ENCODE measurements at regions not wholly inside any gene's neighbourhood (a gene's known extent, or its start where the extent isn't known, plus 50 kb on each side); places are given as distances from the start of the nearest gene placed in this dataset.

- DNase-seq (no peak), ATAC-seq (no peak)
- Histone ChIP-seq H3K4me3 (no peak overlapping the region), H3K27ac (no peak overlapping the region), H3K36me3 (ENCODE audit: insufficient read depth in 1 of 2, low read depth in 1 of 2) (no peaks in the 10 kb centered on the region), H3K27me3 (ENCODE audit: insufficient read depth in 3 of 3, low read length in 2 of 3) (no peaks in the 10 kb centered on the region), H3K9me3 (no peaks in the 10 kb centered on the region), H3K4me1 (no peaks in the 10 kb centered on the region)
- intact Hi-C loops (cut with DNase I): no loop called here
- no peak for TF ChIP-seq CTCF (IDR thresholded peaks at IDR 0.05)
These were observed 1196.7 kb downstream of the EFNA5 start for GRCh38 chr5:106474066-106474465.

- WGBS, 3 donors: 86 to 87% (median 86%) methylated on average over 4 of the region's 4 CpGs
- intact Hi-C loops (cut with DNase I): no loop called here
These were observed 1211.2 kb downstream of the EFNA5 start for GRCh38 chr5:106459541-106459940.

GRCh38 chr5:106454651-106455415 is 1215.9 kb downstream of the EFNA5 start:
- Histone ChIP-seq H3K4me1 (no peaks in the 10 kb centered on the region), H3K36me3 (ENCODE audit: insufficient read depth in 1 of 2, low read depth in 1 of 2) (no peaks in the 10 kb centered on the region), H3K27ac (no peak overlapping the region), H3K9me3 (no peaks in the 10 kb centered on the region), H3K4me3 (no peak overlapping the region), H3K27me3 (ENCODE audit: insufficient read depth in 3 of 3, low read length in 2 of 3) (no peaks in the 10 kb centered on the region)
- WGBS, 3 donors: 24 to 35% (median 30%) methylated on average over 3 of the region's 3 CpGs
- ATAC-seq: no peak
- no peak for DNase-seq
- intact Hi-C loops (cut with DNase I): no loop called here
- peak; percentile 21 for TF ChIP-seq CTCF (IDR thresholded peaks at IDR 0.05)

More at GRCh38 chr5:106459541-106459940, 1211.2 kb downstream of the EFNA5 start:
- no peak for DNase-seq
- no peaks in the 10 kb centered on the region for H3K4me1 ChIP-seq
- no peak for ATAC-seq
- no peaks in the 10 kb centered on the region for H3K36me3 ChIP-seq (ENCODE audit: insufficient read depth in 1 of 2, low read depth in 1 of 2)
- H3K27ac ChIP-seq: no peak overlapping the region
- no peaks in the 10 kb centered on the region for H3K27me3 ChIP-seq (ENCODE audit: insufficient read depth in 3 of 3, low read length in 2 of 3)
- H3K9me3 ChIP-seq: no peaks in the 10 kb centered on the region
- H3K4me3 ChIP-seq: no peak overlapping the region
- no peak for TF ChIP-seq CTCF (IDR thresholded peaks at IDR 0.05)

- TF ChIP-seq CTCF (IDR thresholded peaks at IDR 0.05): no peak
- Histone ChIP-seq H3K4me1 (no peaks in the 10 kb centered on the region), H3K27ac (no peak overlapping the region), H3K27me3 (ENCODE audit: insufficient read depth in 3 of 3, low read length in 2 of 3) (no peaks in the 10 kb centered on the region), H3K9me3 (no peaks in the 10 kb centered on the region), H3K4me3 (no peak overlapping the region), H3K36me3 (ENCODE audit: insufficient read depth in 1 of 2, low read depth in 1 of 2) (no peaks in the 10 kb centered on the region)
- ATAC-seq (no peak), DNase-seq (no peak)
- 86 to 90% (median 89%) methylated on average over 1 of the region's 1 CpG for WGBS, 3 donors
- intact Hi-C loops (cut with DNase I): no loop called here
These were observed 1216.7 kb downstream of the EFNA5 start for GRCh38 chr5:106454050-106454449.

- DNase-seq (no peak), ATAC-seq (no peak)
- no peaks in the 10 kb centered on the region for H3K4me1 ChIP-seq
- H3K9me3 ChIP-seq: no peaks in the 10 kb centered on the region
- 72 to 78% (median 76%) methylated on average over 5 of the region's 5 CpGs for WGBS, 3 donors
- no peak overlapping the region for H3K27ac ChIP-seq
- intact Hi-C loops (cut with DNase I): no loop called here
- H3K36me3 ChIP-seq (ENCODE audit: insufficient read depth in 1 of 2, low read depth in 1 of 2): no peaks in the 10 kb centered on the region
- no peak overlapping the region for H3K4me3 ChIP-seq
- H3K27me3 ChIP-seq (ENCODE audit: insufficient read depth in 3 of 3, low read length in 2 of 3): no peaks in the 10 kb centered on the region
- no peak for TF ChIP-seq CTCF (IDR thresholded peaks at IDR 0.05)
These were observed 1218.7 kb downstream of the EFNA5 start for GRCh38 chr5:106451998-106452397.
